ENCODE measurements at regions not wholly inside any gene's neighbourhood (a gene's known extent, or its start where the extent isn't known, plus 50 kb on each side); places are given as distances from the start of the nearest gene placed in this dataset.

DNA sequence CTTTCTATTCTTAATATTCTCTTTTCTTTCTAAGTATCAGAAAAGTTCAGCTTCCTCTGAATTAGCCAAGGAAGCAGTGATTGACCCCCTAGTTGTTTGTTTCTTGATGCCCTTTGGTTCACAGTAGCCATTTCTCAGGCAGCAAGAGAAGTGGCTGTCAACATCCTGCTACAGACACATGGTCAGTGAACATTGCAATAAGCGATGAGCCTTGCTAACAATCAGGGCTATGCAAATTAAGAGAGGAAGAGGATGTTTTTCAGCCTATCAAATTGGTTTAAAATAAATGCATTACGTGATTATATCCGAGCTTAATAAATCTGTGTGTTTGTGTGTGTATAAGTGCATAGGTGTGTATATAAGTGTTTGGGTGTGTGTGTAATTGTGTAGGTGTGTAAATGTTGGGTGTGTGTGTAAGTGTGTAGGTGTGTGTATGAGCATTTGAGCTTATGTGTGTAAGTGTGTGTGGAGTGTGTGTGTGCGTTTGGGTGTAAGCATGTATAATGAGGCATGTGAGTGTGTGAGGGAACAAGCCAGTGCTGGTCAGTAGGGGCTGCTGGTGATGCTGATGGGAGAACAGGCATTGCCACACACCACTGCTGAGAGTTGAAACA lies 78.1 kb upstream of the XCR1 start:
- TF ChIP-seq POLR2A (IDR thresholded peaks at IDR 0.05; ENCODE audit: low read depth, low read length) (no peak), POLR2AphosphoS5 (IDR thresholded peaks at IDR 0.05; ENCODE audit: low read depth, low read length) (no peak)

All from GM12891 (cell line).